C4-2B (cell line): ENCODE measurements at regions not wholly inside any gene's neighbourhood (a gene's known extent, or its start where the extent isn't known, plus 50 kb on each side); places are given as distances from the start of the nearest gene placed in this dataset.

Experiments
- ZFX ChIP-seq: fragments of 450-650 bp; IDR thresholded peaks from 2 replicates; pipeline ENCODE4 v1.6.1; 2017
- TF ChIP-seq, protein P1 (sequence below): fragments of 450-650 bp; conservative IDR thresholded peaks from 2 replicates; pipeline ENCODE4 v1.5.1; 2017; ENCODE audit warnings: mild to moderate bottlenecking

DNA sequence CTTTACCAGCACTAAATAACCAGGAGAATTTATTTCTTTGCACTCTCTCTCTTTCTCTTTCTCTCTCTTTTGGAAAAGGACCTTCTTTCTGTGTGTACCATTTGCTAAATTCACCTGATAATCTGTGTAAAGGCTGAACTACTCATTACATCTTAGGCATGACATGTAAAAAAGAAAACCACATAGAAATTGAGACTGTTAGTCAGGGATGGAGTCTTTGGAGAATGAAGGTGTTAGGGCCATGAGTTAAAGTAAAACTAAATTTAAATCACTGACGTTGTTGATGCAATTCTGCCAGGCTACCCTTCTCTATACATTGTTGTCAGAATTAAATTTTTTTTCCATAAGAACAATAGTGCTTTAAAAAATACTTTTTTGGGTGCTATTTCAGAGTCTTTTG is 263.3 kb downstream of the PTEN start:
- TF ChIP-seq, protein P1, sequence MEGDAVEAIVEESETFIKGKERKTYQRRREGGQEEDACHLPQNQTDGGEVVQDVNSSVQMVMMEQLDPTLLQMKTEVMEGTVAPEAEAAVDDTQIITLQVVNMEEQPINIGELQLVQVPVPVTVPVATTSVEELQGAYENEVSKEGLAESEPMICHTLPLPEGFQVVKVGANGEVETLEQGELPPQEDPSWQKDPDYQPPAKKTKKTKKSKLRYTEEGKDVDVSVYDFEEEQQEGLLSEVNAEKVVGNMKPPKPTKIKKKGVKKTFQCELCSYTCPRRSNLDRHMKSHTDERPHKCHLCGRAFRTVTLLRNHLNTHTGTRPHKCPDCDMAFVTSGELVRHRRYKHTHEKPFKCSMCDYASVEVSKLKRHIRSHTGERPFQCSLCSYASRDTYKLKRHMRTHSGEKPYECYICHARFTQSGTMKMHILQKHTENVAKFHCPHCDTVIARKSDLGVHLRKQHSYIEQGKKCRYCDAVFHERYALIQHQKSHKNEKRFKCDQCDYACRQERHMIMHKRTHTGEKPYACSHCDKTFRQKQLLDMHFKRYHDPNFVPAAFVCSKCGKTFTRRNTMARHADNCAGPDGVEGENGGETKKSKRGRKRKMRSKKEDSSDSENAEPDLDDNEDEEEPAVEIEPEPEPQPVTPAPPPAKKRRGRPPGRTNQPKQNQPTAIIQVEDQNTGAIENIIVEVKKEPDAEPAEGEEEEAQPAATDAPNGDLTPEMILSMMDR: no peak
- no peak for TF ChIP-seq ZFX
